ENCODE measurements at regions not wholly inside any gene's neighbourhood (a gene's known extent, or its start where the extent isn't known, plus 50 kb on each side); places are given as distances from the start of the nearest gene placed in this dataset.

GRCh38 chr18:27447930-27448329, 262.8 kb upstream of the CHST9 start:
- H3K4me1 ChIP-seq = no peaks in the 10 kb centered on the region
- TF ChIP-seq CTCF (IDR thresholded peaks at IDR 0.05) = no peak
- no peaks in the 10 kb centered on the region for H3K79me2 ChIP-seq
- H3K4me3 ChIP-seq (ENCODE audit: low read depth, low read length) = no peak overlapping the region
- H3K9ac ChIP-seq = no peak overlapping the region
- H3K27ac ChIP-seq = no peak overlapping the region
- H2AFZ ChIP-seq = no peak overlapping the region
- H3K4me2 ChIP-seq (ENCODE audit: low read length) = no peak overlapping the region
- H3K27me3 ChIP-seq (ENCODE audit: control insufficient read depth, insufficient read depth, low read length) = no peaks in the 10 kb centered on the region
- no peaks in the 10 kb centered on the region for H3K9me3 ChIP-seq (ENCODE audit: control insufficient read depth, low read length)
- no peaks in the 10 kb centered on the region for H3K36me3 ChIP-seq (ENCODE audit: control insufficient read depth, insufficient read depth, low read length)

- Histone ChIP-seq H3K36me3 (ENCODE audit: control insufficient read depth, insufficient read depth, low read length) (no peaks in the 10 kb centered on the region), H2AFZ (no peak overlapping the region), H3K27me3 (ENCODE audit: control insufficient read depth, insufficient read depth, low read length) (no peaks in the 10 kb centered on the region), H3K4me2 (ENCODE audit: low read length) (no peak overlapping the region), H3K4me1 (no peaks in the 10 kb centered on the region), H3K27ac (no peak overlapping the region), H3K9ac (no peak overlapping the region), H3K79me2 (no peaks in the 10 kb centered on the region), H3K9me3 (ENCODE audit: control insufficient read depth, low read length) (no peaks in the 10 kb centered on the region), H3K4me3 (ENCODE audit: low read depth, low read length) (no peak overlapping the region)
- no peak for TF ChIP-seq CTCF (IDR thresholded peaks at IDR 0.05)
These were observed 262.4 kb upstream of the CHST9 start for GRCh38 chr18:27447451-27447881.

- Histone ChIP-seq H3K79me2 (no peaks in the 10 kb centered on the region), H3K36me3 (ENCODE audit: control insufficient read depth, insufficient read depth, low read length) (no peaks in the 10 kb centered on the region), H2AFZ (no peak overlapping the region), H3K4me2 (ENCODE audit: low read length) (no peak overlapping the region), H3K27me3 (ENCODE audit: control insufficient read depth, insufficient read depth, low read length) (no peaks in the 10 kb centered on the region), H3K27ac (no peak overlapping the region), H3K9me3 (ENCODE audit: control insufficient read depth, low read length) (no peaks in the 10 kb centered on the region), H3K4me1 (no peaks in the 10 kb centered on the region), H3K9ac (no peak overlapping the region), H3K4me3 (ENCODE audit: low read depth, low read length) (no peak overlapping the region)
- no peak for TF ChIP-seq CTCF (IDR thresholded peaks at IDR 0.05)
These were observed 245.5 kb upstream of the CHST9 start for GRCh38 chr18:27430595-27430994.

- H3K9me3 ChIP-seq (ENCODE audit: control insufficient read depth, low read length) = no peaks in the 10 kb centered on the region
These were observed 243.8 kb upstream of the CHST9 start for GRCh38 chr18:27428716-27429475.

More at GRCh38 chr18:27428716-27429475, 243.8 kb upstream of the CHST9 start:
- no peak overlapping the region for H3K9ac ChIP-seq
- H3K27ac ChIP-seq = no peak overlapping the region
- no peaks in the 10 kb centered on the region for H3K27me3 ChIP-seq (ENCODE audit: control insufficient read depth, insufficient read depth, low read length)
- H3K4me3 ChIP-seq (ENCODE audit: low read depth, low read length) = no peak overlapping the region
- no peak overlapping the region for H3K4me2 ChIP-seq (ENCODE audit: low read length)
- H3K4me1 ChIP-seq = no peaks in the 10 kb centered on the region
- H3K79me2 ChIP-seq = no peaks in the 10 kb centered on the region
- H3K36me3 ChIP-seq (ENCODE audit: control insufficient read depth, insufficient read depth, low read length) = no peaks in the 10 kb centered on the region
- no peak for TF ChIP-seq CTCF (IDR thresholded peaks at IDR 0.05)
- no peak overlapping the region for H2AFZ ChIP-seq

Data from parathyroid adenoma (tissue), 2 donors.